NCI-H1930 (cell line): ENCODE measurements at regions not wholly inside any gene's neighbourhood (a gene's known extent, or its start where the extent isn't known, plus 50 kb on each side); places are given as distances from the start of the nearest gene placed in this dataset.

Experiments used
- DNase-seq, 2 experiments: peaks; one replicate each; lab custom pipeline; 2025; lab: John Stamatoyannopoulos, UW

DNA sequence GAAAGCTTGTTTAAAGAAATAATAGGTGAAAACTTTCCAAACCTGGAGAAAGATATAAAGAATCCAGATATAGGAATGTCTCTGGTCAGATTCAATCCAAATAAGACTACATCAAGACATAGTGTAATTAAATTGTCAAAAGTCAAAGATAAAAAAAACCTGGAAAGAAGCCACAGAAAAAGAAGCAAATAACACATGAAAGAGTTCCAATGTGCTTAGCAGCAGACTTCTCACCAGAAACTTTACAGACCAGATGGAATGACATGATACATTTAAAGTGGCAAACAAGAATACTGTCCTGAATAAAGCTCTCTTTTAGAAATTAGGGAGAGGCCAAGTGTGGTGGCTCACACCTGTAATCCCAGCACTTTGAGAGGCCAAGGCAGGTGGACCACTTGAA, 1039.9 kb downstream of the KCNT2 start:
- DNase-seq = no peak

DNA sequence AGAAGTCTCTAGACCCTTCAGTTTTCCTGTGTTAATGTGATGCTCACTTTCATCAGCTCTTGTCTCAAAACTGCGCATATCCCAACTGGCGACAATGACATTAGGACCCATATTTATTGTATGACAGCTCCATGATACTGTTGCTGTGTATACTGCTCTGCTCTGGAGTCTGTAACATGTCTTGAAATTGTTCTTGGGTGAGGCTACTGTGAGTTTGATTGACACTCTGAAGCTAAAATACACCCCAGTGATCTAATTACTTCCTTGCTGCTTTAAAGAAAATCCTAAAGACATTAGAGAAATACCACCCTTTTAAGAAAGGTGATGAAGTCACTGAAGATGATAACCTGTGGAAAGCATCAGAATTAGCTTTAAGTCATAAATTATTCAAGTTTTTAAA, 1046.2 kb downstream of the KCNT2 start:
- DNase-seq = no peak

DNA sequence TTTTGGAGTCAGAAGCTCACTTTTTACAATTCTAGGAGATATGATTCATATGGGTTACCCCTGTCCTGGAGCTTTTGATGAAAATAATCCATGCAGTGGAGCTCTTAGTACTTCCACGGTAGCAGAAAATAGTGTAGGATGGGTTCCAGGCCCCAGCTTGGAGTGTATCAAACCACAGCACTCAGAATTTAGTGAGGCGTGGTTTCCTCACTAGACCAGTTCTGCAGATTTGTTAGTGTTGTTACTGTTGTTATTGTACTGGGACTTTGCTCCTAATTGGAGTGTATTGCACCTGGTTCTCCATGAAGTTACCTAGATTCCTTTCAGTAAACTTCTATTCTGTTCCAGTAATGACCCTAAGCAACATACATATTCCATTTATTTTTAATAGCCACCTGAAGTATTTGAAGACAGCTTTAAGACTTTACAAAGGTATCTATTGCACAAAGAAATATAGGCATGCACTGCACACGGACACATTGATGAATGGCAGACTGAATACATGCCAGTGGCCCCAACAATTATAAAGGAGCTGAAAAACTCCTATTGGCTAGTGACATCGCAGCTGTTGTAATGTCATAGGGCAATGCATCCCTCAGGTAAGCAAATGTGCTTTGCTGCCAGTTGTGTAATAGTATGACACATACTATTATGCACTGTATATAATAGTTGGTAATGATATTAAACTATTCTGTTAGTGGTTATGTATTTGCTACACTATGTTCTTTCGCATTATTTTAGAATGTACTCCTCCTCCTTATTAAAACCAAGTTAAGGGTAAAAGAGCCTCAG, 1058.0 kb downstream of the KCNT2 start:
- no peak for DNase-seq

- no peak for DNase-seq
Observed at GRCh38 chr1:195530961-195531360, 1077.3 kb downstream of the KCNT2 start.

DNA sequence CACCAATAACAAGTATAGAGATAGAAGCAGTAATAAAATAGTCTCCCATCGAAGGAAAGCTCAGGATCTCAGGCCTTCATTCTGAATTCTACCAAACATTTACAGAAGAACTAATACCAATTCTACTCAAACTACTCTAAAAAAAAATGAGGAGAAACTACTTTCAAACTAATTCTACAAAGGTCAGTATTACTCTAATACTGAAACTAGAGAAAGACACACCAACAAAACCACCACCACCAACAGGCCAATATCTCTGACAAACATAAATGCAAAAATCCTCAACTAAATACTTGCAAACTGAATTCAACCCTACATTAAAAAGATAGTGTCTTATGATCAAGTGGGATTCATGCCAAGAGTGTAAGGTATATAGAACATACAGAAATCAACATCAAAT, 1078.4 kb downstream of the KCNT2 start:
- no peak for DNase-seq

- no peak for DNase-seq
Observed at GRCh38 chr1:195520757-195521156, 1087.5 kb downstream of the KCNT2 start.

GRCh38 chr1:195516036-195516435, 1092.2 kb downstream of the KCNT2 start:
- no peak for DNase-seq

- DNase-seq = no peak
Observed at GRCh38 chr1:195511501-195511900, 1096.7 kb downstream of the KCNT2 start.

DNA sequence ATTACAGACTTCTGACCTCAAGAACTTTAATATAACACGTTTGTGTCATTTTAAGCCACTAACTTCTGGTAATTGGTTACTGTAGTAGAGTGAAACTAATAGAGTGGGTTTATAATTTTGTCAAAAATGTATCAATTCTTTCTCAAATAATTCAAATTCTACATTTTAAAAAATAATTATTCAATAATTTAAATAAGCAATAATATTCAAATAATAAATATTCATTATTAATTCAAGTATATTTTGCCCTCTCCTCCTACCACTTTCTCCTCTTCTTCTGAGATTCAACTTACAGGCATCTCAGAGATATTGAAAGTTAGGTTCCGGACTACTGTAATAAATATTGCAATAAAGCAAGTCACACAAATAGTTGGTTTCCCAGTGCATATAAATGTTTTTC, 1107.1 kb downstream of the KCNT2 start:
- DNase-seq = no peak

DNA sequence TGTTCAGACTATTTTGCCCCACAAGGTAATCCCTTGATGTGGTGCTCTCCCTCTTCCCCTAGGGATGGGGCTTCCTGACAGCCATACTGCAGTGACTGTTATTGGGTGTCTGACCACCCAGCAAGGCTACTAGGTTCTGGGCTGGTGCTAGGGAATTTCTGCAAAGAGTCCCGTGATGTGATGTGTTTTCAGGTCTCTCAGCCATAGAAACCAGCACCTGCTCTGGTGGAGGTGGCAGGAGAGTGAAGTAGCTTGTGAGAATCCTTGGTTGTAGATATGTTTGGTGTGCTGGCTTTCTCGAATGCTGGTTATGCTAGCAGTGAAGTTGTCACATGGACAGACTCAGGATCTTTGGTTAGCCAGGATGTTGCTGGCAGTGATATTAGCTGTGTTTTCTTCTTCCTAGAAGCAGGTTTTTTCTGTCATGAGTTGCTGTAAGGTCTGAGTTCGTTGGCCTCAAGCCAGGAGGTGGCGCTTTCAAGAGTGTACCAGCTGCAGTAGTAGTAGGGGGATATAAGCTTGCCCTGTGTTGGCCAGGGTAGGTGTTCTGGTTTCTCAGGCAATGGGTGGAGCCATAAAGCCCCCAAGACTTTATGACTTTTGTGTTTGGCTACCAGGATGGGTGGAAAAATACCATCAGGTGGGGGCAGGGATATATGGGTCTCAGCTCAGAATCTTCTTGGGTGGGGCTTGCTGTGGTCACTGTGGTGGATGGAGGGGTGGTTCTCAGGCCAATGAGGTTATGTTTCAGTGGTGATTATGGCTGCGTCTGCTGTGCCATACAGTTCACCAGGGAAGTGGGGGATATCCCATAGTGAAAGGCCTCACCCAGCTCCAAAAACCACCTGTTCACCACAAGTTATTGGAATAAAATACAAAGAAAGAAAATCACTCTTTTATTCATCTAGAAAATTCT, 1112.3 kb downstream of the KCNT2 start:
- no peak for DNase-seq

GRCh38 chr1:195482137-195482536, 1126.1 kb downstream of the KCNT2 start:
- DNase-seq = no peak

- no peak for DNase-seq
Observed at GRCh38 chr1:195481293-195481692, 1126.9 kb downstream of the KCNT2 start.

DNA sequence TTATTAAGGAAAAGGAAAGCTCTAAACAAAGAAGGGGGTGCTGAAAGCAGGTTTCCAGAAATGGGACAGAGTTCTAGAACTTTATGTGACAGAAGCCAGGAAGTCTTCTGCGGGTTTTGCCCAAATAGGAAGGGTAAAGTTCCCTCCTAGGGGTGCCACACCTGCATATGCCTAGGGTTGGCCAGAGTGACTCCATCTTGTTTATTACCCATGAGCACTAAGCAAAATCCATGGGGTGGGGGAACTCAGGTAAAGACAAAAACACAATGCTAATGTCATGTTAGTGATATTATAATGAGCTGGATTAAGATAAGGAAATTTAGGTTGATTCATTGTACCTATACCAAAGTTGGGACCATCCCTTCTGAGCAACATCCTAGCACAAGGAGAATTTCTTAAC, 1132.7 kb downstream of the KCNT2 start:
- no peak for DNase-seq

GRCh38 chr1:195472291-195472690, 1135.9 kb downstream of the KCNT2 start:
- DNase-seq = no peak

DNA sequence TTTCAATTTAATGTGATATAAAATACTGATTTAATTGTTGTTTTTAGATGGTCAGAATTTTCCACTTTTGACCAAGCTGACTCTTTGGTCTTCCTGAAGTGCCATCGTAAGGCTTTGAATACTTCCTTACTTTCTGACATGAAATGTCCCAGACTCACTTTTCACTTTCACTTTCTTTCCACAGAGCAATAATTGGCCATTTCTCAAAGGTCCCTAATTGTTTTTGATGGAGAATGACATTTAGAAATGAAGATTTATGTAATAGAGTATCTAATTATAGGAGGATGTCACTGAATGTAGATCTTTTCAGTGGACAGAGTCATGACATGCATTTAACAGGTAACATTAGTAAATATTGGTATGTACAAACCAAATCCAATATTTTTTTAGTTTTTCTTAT, 1141.6 kb downstream of the KCNT2 start:
- DNase-seq = no peak

DNA sequence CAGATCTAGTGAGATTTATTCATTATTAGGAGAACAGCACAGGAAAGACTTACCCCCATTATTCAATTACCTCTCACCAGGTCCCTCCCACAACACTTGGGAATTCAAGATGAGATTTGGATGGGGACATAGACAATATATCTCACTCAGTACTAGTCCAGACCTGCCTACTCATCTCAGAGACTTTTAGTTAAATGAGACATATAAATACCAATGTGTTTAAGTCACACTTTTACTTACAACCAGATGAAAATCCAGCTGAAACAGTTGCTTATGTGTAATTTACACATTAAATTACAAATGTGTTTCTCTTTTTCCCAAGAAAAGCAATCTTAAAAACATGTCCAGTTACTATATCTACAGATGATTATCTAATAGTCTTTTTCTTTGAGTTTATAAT, 1145.6 kb downstream of the KCNT2 start:
- DNase-seq = no peak

DNA sequence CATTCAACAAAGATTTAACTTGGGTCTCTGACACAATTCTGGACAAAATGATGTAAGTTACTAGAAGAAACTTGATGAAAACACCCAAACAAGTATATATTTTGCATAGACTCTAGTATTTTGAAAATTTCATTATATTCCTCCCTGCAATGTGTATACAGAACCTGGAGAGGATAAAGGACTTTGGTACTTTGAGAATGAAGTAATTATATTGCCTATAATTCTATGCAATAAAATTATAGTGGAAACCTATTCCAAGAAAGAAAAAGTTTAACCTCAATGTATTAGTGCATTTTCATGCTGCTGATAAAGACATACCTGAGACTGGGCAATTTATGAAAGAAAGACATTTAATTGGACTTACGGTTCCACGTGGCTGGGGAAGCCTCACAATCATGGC, 1146.1 kb downstream of the KCNT2 start:
- DNase-seq = no peak

DNA sequence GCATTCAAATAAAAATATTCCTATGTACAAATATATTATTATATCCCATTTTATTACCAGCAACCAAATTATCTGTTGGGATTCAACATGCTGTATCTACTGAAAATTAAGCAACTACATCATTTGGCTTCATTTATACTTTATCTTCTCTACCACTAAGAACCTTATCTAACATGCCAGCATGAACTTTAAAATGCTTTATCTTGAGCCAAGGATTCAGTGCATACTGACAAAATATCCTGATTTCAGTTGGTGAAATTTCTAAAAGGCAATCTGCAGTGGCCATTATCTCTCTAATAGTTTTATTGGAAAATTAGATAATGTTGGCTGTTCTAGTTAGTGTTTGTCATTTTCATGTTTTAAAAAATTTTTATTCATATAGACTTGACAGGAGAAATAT, 1149.9 kb downstream of the KCNT2 start:
- no peak for DNase-seq

- no peak for DNase-seq
Observed at GRCh38 chr1:195450794-195451193, 1157.4 kb downstream of the KCNT2 start.

DNA sequence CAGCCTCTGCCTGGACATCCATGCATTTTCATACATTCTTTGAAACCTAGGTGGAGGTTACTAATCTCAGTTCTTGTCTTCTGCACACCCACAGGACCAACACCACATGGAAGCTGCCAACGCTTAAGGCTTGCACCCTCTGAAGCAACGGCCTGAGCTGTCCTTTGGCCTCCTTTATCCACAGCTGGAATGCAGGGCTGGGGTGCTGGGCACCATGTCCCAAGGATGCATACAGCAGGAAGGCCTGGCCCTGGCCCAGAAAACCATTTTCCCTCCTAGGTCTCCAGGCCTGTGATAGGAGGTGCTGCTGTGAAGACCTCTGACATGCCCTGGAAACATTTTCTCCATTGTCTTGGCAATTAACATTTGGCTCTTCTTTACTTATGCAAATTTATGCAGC, 1168.6 kb downstream of the KCNT2 start:
- DNase-seq = no peak

DNA sequence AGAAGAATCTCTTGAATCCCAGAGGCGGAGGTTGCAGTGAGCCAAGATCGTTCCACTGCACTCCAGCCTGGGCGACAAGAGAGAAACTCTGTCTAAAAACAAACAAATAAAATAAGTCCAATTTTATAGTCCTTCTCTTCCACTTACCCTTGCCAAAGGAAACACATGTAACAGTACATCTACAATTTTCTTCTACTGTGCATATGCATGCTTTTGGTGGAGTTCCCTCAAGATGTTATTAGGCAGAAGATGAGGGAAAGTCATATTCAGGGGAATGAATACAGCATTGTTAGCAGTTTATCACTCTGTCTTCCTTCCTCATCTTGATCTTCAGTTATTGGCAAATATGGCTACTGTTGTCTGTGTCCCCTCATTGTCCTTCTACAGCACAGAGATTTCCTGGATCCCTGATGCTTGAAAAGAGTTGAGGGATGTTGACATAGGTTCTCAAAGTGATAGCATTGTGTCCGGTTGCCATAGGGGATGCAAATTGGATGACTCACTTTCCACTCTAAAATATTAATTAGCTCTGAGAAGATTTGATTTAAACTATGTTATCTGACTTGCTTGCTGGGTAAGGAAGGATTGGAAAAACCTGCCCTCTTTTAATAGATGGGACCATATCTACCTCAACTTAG, 1173.6 kb downstream of the KCNT2 start:
- DNase-seq = no peak

DNA sequence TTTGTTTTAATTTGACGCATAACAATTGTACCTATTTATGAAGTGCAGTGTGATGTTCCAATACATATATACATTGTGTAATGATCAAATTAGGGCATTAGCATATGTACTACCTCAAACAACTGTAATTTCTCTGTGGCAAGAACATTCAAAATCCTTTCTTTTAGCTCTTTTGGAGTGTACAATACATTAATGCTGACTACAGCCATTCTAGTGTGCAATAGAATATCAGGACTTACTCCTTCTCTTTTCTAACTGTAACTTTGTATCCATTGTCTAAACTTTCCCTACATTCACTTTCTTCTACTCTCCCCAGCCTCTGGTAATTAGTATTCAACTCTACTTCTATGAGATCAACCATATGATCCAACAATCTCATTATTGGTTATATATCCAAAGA, 1177.4 kb downstream of the KCNT2 start:
- DNase-seq = no peak

DNA sequence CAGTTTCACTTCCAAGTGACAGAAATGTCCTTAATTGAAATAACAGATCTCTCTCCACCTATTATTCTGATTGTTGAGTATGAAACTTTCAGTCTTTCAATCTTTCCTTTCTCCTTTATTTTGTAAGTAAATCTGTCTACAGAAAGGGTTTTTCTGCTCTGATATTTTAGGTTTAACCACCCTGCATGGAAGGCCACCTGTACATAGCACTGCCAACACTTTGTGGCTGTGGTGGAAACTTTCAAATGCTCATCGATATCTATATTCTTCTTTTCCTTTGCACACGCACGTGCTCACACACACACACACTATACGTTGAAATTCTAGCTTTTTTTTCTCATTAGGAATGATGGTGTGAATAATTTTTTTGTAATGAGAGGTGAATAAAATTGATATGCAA, 1179.3 kb downstream of the KCNT2 start:
- DNase-seq = no peak
